RWPE2 (cell line): ENCODE measurements at regions not wholly inside any gene's neighbourhood (a gene's known extent, or its start where the extent isn't known, plus 50 kb on each side); places are given as distances from the start of the nearest gene placed in this dataset.

Experiments used
- ATAC-seq: fragments of 200-7000 bp; cut with Tn5 transposase; 3 replicates; pipeline ENCODE4 v1.9.1; 2021; ENCODE audit warnings: low read depth
- DNase-seq: peaks from one replicate; pipeline ENCODE4 v3.0.0-alpha.2; 2020; ENCODE audit warnings: low spot score
- H3K27ac ChIP-seq: fragments of 450-650 bp; 2 replicates; pipeline ENCODE4 v1.5.1; 2017; ENCODE audit warnings: mild to moderate bottlenecking; ENCODE audit not compliant: poor library complexity, severe bottlenecking
- H3K27me3 ChIP-seq: fragments of 250-450 bp; sonication (Bioruptor Pico); 2 replicates; pipeline ENCODE4 v1.5.1; 2021; ENCODE audit warnings: mild to moderate bottlenecking, moderate library complexity; ENCODE audit not compliant: insufficient read depth, poor library complexity, severe bottlenecking
- H3K36me3 ChIP-seq: fragments of 250-450 bp; sonication (Bioruptor Pico); 2 replicates; pipeline ENCODE4 v1.5.1; 2020; ENCODE audit warnings: low read depth, mild to moderate bottlenecking, moderate library complexity
- H3K4me1 ChIP-seq: fragments of 250-450 bp; sonication (Bioruptor Pico); 2 replicates; pipeline ENCODE4 v1.5.1; 2021; ENCODE audit warnings: mild to moderate bottlenecking, moderate library complexity; ENCODE audit not compliant: insufficient read depth, poor library complexity, severe bottlenecking
- H3K4me3 ChIP-seq: fragments of 250-450 bp; sonication (Bioruptor Pico); 2 replicates; pipeline ENCODE4 v1.5.1; 2021; ENCODE audit warnings: mild to moderate bottlenecking, moderate library complexity; ENCODE audit not compliant: severe bottlenecking
- H3K9me3 ChIP-seq: fragments of 250-450 bp; sonication (Bioruptor Pico); 2 replicates; pipeline ENCODE4 v1.5.1; 2021; ENCODE audit warnings: mild to moderate bottlenecking, moderate library complexity; ENCODE audit not compliant: severe bottlenecking
- TF ChIP-seq, protein P1 (sequence below): fragments of 450-650 bp; IDR thresholded peaks from one replicate; pipeline ENCODE4 v1.5.1; 2017; ENCODE audit warnings: mild to moderate bottlenecking, moderate library complexity; ENCODE audit not compliant: poor library complexity, severe bottlenecking

DNA sequence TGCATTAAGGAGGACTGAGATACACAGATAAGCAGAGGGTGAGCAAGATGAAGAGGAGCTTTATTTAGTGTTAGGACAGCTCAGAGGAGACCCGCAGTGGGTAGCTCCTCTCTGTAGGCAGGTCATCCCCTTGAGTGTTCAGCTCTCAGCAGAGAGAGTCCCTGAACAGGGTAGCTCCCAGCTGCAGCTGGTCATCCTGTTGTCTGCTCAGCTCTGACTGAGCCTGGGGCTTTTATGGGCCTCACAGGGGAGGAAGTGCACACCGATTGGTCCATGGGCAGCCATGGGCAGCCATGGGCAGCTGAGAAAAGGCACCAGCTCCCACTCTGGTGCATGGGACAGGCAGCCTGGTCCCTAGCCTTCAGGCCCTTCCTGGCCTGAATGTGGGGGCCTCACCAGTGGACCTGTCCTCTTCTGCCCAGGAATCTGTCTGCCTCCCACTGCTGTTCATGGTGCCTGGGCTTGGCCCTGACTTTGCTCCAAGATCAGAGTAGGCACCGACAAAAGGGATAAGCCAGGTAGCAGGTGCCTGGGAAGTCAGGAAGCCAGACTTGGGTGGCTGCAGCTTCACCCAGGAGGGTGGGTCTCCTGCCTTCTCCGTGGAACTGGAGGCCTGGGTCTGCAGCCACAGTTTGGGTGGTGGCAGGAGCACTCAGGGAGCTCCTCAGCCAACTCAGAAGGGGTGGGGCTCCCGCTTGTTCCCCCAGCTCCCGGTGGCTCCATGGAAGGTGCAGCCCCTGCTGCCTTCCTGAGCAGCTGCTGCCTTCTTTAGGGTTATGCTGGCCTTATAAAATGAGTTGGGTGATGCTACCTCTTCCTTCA is 54.7 kb downstream of the MYEOV start:
- H3K4me3 ChIP-seq = no peak overlapping the region
- no peak for ATAC-seq
- H3K9me3 ChIP-seq = peaks cover 4% of the 10 kb centered on the region
- H3K36me3 ChIP-seq = no peaks in the 10 kb centered on the region
- no peak overlapping the region for H3K27ac ChIP-seq
- H3K4me1 ChIP-seq = peaks cover 35% of the 10 kb centered on the region
- no peak for DNase-seq
- TF ChIP-seq, protein P1, sequence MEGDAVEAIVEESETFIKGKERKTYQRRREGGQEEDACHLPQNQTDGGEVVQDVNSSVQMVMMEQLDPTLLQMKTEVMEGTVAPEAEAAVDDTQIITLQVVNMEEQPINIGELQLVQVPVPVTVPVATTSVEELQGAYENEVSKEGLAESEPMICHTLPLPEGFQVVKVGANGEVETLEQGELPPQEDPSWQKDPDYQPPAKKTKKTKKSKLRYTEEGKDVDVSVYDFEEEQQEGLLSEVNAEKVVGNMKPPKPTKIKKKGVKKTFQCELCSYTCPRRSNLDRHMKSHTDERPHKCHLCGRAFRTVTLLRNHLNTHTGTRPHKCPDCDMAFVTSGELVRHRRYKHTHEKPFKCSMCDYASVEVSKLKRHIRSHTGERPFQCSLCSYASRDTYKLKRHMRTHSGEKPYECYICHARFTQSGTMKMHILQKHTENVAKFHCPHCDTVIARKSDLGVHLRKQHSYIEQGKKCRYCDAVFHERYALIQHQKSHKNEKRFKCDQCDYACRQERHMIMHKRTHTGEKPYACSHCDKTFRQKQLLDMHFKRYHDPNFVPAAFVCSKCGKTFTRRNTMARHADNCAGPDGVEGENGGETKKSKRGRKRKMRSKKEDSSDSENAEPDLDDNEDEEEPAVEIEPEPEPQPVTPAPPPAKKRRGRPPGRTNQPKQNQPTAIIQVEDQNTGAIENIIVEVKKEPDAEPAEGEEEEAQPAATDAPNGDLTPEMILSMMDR = no peak
- no peaks in the 10 kb centered on the region for H3K27me3 ChIP-seq

DNA sequence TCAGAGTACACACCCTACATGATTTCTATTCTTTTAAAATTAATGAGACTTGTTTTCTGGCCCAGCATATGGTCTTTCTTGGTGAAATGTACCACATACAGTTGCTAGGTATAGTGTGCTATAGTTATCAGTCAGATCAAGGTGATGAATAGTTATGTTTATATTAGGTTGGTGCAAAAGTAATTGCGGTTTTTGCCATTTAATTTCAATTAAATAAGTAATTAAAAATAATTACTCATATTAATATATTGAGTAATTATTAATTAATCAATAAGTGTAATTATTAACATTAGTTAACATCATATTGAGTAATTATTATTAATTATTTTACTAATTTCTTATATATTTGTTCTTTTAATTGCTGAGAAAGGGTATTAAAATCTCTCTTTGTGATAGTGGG is 56.1 kb downstream of the MYEOV start:
- Histone ChIP-seq H3K4me1 (peaks cover 35% of the 10 kb centered on the region), H3K27me3 (no peaks in the 10 kb centered on the region), H3K36me3 (no peaks in the 10 kb centered on the region), H3K27ac (no peak overlapping the region), H3K4me3 (no peak overlapping the region), H3K9me3 (peaks cover 4% of the 10 kb centered on the region)
- TF ChIP-seq, protein P1 = no peak
- DNase-seq (no peak), ATAC-seq (no peak)

DNA sequence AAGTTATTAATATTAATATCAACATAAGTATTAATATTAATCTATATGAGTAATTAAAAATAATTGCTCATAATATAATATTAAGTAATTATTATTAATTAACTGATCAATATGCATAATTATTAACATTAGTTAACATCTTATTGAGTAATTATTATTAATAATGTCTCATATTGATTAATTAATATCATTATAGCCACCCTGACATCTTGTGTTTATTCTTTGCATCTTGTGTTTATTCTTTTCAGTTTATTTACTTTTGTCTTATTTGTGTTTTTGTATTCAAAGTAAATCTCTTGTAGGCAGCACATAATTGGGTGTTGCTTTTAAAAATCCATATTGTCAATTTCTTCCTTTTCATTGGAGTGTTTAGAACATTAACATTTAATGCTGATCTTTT is 56.6 kb downstream of the MYEOV start:
- H3K9me3 ChIP-seq = peaks cover 4% of the 10 kb centered on the region
- DNase-seq (no peak), ATAC-seq (no peak)
- no peaks in the 10 kb centered on the region for H3K36me3 ChIP-seq
- peaks cover 35% of the 10 kb centered on the region for H3K4me1 ChIP-seq
- peak overlapping the region; percentile 86 for H3K27ac ChIP-seq
- TF ChIP-seq, protein P1 = no peak
- no peaks in the 10 kb centered on the region for H3K27me3 ChIP-seq
- H3K4me3 ChIP-seq = no peak overlapping the region

DNA sequence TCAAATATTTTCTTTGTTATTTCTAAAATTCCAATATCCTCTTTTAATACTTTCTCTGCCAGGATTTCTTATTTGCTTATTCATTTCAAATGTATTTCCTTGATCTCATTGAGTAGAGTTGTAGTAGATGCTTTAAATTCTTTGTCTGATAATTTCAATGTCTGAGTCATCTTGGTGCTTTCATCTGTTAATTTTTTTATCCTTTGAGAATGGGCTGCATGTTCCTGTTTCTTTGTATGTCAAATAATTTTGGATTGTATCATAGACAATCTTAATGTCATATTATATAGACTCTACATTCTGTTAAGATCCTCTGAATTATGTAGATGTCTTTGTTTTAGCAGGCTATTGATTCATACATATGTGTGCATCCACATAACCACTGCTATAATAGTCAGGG is 57.5 kb downstream of the MYEOV start:
- DNase-seq (no peak), ATAC-seq (peak; percentile 45)
- Histone ChIP-seq H3K27me3 (no peaks in the 10 kb centered on the region), H3K36me3 (no peaks in the 10 kb centered on the region), H3K4me1 (peaks cover 35% of the 10 kb centered on the region), H3K4me3 (no peak overlapping the region), H3K9me3 (peaks cover 4% of the 10 kb centered on the region), H3K27ac (peak overlapping the region; percentile 86)
- TF ChIP-seq, protein P1 = no peak

DNA sequence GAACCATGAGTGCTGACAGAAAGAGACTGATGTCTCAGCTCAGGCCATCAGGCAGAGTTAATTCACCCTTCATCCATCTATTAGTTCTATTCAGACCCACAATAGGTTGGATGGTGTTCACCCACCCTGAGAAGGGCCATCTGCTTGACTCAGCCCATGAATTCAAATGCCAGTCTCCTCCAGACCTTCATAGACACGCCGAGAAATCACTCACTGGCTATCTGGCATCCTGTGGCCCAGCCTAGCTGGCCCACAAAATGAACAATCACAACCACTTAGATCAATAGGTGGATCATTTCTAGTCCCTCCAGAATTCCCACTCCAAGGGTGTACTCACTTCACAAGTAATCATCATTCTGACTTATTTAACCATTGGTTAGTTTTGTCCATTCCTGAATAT is 58.2 kb downstream of the MYEOV start:
- H3K36me3 ChIP-seq = no peaks in the 10 kb centered on the region
- H3K4me3 ChIP-seq = no peak overlapping the region
- H3K27me3 ChIP-seq = no peaks in the 10 kb centered on the region
- peaks cover 4% of the 10 kb centered on the region for H3K9me3 ChIP-seq
- DNase-seq (no peak), ATAC-seq (no peak)
- TF ChIP-seq, protein P1 = no peak
- peak overlapping the region; percentile 86 for H3K27ac ChIP-seq
- H3K4me1 ChIP-seq = peaks cover 35% of the 10 kb centered on the region
